CD4-positive, alpha-beta memory T cell (primary cell): ENCODE measurements at regions not wholly inside any gene's neighbourhood (a gene's known extent, or its start where the extent isn't known, plus 50 kb on each side); places are given as distances from the start of the nearest gene placed in this dataset.
"Not testable (repeated sequence)": the region's sequence is repeated elsewhere in the genome, so short reads cannot be mapped to it uniquely, and the experiment has no call there.

ENCODE experiments used
- CTCF ChIA-PET: fragments of 350-600 bp; sonication (Branson Sonifier 250); formaldehyde crosslinking; loops from one replicate; lab custom pipeline; 2021; ENCODE audit warnings: inconsistent platforms; ENCODE audit not compliant: partially characterized antibody; lab: Charles Lee
- POLR2A ChIA-PET: fragments of 350-600 bp; sonication (Branson Sonifier 250); formaldehyde crosslinking; loops from one replicate; lab custom pipeline; 2021; ENCODE audit not compliant: partially characterized antibody; lab: Charles Lee
- DNase-seq, 5 donors: peaks; one replicate each; pipeline versions ENCODE4 v3.0.0 to v3.0.0-alpha.2; 2020 to 2022; ENCODE audit warnings: mixed read lengths in 1 of 5
- H3K27ac ChIP-seq: one replicate; pipeline ENCODE4 v1.7.0; 2013; ENCODE audit warnings: low read depth, low read length
- H3K27me3 ChIP-seq: 2 replicates; pipeline ENCODE4 v1.7.0; 2013; ENCODE audit warnings: mild to moderate bottlenecking, low read length, moderate library complexity; ENCODE audit not compliant: insufficient read depth
- H3K36me3 ChIP-seq: 2 replicates; pipeline ENCODE4 v1.7.0; 2013; ENCODE audit warnings: mild to moderate bottlenecking, low read length, moderate library complexity; ENCODE audit not compliant: insufficient read depth
- H3K4me1 ChIP-seq: 2 replicates; pipeline ENCODE4 v1.7.0; 2013; ENCODE audit warnings: mild to moderate bottlenecking, low read length, moderate library complexity; ENCODE audit not compliant: insufficient read depth
- H3K4me3 ChIP-seq, 2 donors: one replicate each; pipeline ENCODE4 v1.7.0; 2013; ENCODE audit warnings: low read length in 2 of 2, mild to moderate bottlenecking in 1 of 2
- H3K9me3 ChIP-seq, 2 donors: one replicate each; pipeline ENCODE4 v1.7.0; 2013; ENCODE audit warnings: low read length in 2 of 2, control low read depth in 1 of 2; ENCODE audit not compliant: control insufficient read depth in 1 of 2
- H3K27ac Mint-ChIP-seq, 7 donors: one replicate each; pipeline ENCODE4 v1.8.0; 2020 to 2021; ENCODE audit warnings: mixed read lengths in 7 of 7, mild to moderate bottlenecking in 6 of 7, inconsistent platforms in 3 of 7, moderate library complexity in 3 of 7
- H3K27me3 Mint-ChIP-seq, 2 donors: one replicate each; pipeline ENCODE4 v1.8.0; 2020 to 2021; ENCODE audit warnings: mixed read lengths in 2 of 2
- H3K36me3 Mint-ChIP-seq, 2 donors: one replicate each; pipeline ENCODE4 v1.8.0; 2020 to 2021; ENCODE audit warnings: mixed read lengths in 2 of 2, inconsistent platforms in 1 of 2, mild to moderate bottlenecking in 1 of 2
- H3K4me1 Mint-ChIP-seq, 4 donors: one replicate each; pipeline ENCODE4 v1.8.0; 2020 to 2021; ENCODE audit warnings: mixed read lengths in 4 of 4, mild to moderate bottlenecking in 1 of 4
- H3K4me3 Mint-ChIP-seq, 8 donors: one replicate each; pipeline ENCODE4 v1.8.0; 2020 to 2021; ENCODE audit warnings: mixed read lengths in 8 of 8, mild to moderate bottlenecking in 7 of 8, moderate library complexity in 6 of 8, inconsistent platforms in 3 of 8
- H3K9me3 Mint-ChIP-seq, 8 donors: one replicate each; pipeline ENCODE4 v1.8.0; 2020 to 2021; ENCODE audit warnings: mixed read lengths in 8 of 8, mild to moderate bottlenecking in 5 of 8, inconsistent platforms in 3 of 8, moderate library complexity in 1 of 8
- intact Hi-C: fragments of 100-400 bp; cut with micrococcal nuclease; formaldehyde crosslinking; loops from one replicate; pipeline ENCODE4 v1.15.1; 2023

DNA sequence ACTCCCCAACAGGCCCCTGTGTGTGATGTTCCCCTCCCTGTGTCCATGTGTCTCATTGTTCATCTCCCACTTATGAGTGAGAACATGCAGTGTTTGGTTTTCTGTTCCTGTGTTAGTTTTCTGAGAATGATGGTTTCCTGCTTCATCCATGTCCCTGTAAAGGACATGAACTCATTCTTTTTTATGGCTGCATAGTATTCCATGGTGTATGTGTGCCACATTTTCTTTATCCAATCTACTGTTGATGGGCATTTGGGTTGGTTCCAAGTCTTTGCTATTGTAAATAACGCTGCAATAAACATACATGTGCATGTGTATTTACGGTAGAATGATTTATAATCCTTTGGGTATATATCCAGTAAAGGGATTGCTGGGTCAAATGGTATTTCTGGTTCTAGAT is 72.7 kb upstream of the GNG12 start:
- H3K4me1 ChIP-seq, H3K27ac Mint-ChIP-seq, H3K27me3 ChIP-seq, intact Hi-C loops, H3K4me3 Mint-ChIP-seq, CTCF ChIA-PET, H3K36me3 ChIP-seq, H3K4me3 ChIP-seq, H3K36me3 Mint-ChIP-seq, DNase-seq, POLR2A ChIA-PET, H3K27me3 Mint-ChIP-seq, H3K9me3 ChIP-seq, H3K27ac ChIP-seq, H3K4me1 Mint-ChIP-seq: not testable (repeated sequence)
- H3K9me3 Mint-ChIP-seq = peaks cover 0 to 20% (median 4%) of the 10 kb centered on the region in 8 donors

DNA sequence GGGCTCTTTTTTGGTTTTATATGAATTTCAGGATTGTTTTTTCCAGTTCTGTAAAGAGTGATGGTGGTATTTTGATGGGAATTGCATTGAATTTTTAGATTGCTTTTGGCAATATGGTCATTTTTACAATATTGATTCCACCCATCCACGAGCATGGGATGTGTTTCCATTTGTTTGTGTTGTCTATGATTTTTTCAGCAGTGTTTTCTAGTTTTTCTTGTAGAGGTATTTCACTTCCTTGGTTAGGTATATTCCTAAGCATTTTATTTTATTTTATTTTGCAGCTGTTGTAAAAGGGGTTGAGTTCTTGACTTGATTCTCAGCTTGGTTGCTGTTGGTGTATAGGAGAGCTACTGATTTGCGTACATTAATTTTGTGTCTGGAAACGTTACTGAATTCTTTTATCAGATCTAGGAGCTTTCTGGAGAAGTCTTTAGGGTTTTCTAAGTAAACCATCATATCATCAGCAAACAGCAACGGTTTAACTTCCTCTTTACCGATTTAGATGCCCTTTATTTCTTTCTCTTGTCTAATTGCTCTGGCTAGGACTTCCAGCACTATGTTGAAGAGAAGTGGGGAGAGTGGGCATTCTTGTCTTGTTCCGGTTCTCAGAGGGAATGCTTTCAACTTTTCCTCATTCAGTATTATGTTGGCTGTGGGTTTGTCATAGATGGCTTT is 69.4 kb upstream of the GNG12 start:
- peaks cover 0 to 11% (median 4%) of the 10 kb centered on the region in 8 donors for H3K9me3 Mint-ChIP-seq
- POLR2A ChIA-PET, CTCF ChIA-PET, H3K27me3 Mint-ChIP-seq, H3K9me3 ChIP-seq, DNase-seq, H3K4me1 ChIP-seq, H3K36me3 Mint-ChIP-seq, H3K27me3 ChIP-seq, H3K36me3 ChIP-seq, H3K27ac Mint-ChIP-seq, H3K4me3 Mint-ChIP-seq, H3K27ac ChIP-seq, H3K4me1 Mint-ChIP-seq, H3K4me3 ChIP-seq, intact Hi-C loops: not testable (repeated sequence)

DNA sequence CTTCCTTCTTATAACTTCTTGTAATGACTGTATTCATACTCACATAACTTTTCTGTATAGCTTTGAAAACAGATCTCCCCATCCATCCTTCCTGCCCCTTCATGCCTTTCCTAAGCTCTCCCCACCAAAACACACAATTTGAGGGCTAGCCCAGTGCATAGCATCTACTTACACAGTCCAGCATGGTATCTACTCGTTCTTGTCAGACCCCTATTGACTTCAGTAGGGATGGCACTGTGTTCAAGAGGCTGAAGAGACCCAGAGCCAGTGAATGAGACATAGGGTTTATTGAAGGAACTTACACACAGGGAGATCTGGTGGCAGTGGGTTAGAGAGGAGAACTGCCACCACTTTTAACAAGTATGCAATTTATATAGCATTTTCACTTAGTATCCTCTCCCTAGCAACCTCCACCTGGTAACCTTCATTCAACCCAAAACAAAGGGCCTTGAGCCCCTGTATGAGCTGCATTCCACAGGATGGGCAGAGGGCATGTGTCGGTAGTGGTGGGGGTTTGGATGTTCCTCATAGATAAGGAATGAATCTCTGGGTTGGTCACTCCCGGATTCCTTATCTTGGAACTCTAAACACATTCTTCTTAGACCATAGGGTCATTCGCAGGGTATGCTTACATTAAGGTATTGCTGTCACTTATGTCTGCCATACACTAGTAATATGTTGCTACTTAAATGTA is 64.9 kb upstream of the GNG12 start:
- intact Hi-C loops = no loop called here
- no peak overlapping the region for H3K4me3 Mint-ChIP-seq
- H3K27me3 Mint-ChIP-seq = peaks cover 1 to 9% of the 10 kb centered on the region in 2 donors
- H3K36me3 Mint-ChIP-seq = no peaks in the 10 kb centered on the region
- Histone ChIP-seq H3K9me3 (no peaks in the 10 kb centered on the region), H3K27ac (no peak overlapping the region), H3K4me1 (no peaks in the 10 kb centered on the region), H3K27me3 (no peaks in the 10 kb centered on the region), H3K36me3 (no peaks in the 10 kb centered on the region), H3K4me3 (no peak overlapping the region)
- ChIA-PET POLR2A (no interaction called here), CTCF (no interaction called here)
- no peak overlapping the region for H3K27ac Mint-ChIP-seq
- peaks cover 0 to 7% (median 3%) of the 10 kb centered on the region in 8 donors for H3K9me3 Mint-ChIP-seq
- DNase-seq = no peak
- H3K4me1 Mint-ChIP-seq = peaks cover 0 to 2% (median 0%) of the 10 kb centered on the region in 4 donors

DNA sequence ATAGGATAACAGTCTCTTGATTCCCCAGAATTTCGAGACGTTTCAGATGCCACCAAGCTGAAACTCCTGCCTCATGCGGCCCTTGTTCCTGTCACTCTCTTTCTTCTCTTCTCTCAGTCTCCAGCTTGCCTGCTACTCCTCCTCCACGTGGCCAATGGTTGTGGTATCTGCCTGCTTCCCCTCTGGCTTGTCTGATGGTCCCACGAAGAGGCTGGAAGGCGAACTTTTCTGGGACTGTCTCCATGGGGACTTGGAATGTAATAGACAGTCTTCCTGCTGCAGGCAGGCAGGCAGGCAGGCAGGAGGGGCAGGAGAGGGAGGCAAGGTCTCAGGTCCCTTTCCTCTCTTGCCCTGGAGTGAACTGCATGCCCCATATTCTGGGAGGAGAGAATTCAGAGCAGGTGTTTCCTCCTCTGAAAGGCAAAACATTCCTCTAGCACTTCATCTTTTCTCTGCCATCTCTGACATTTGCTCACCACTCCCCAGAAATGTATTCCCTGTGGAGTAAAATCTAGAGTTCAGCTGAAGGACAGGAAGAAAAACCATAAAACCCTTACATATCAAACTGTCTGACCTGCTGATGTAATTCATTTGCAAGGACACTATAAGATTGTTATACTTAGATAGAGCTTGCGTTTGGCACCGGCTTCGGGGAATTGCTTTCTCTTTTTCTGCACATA is 64.1 kb upstream of the GNG12 start:
- Mint-ChIP-seq H3K4me3 (no peak overlapping the region), H3K27me3 (peaks cover 1 to 9% of the 10 kb centered on the region in 2 donors), H3K9me3 (peaks cover 0 to 5% (median 2%) of the 10 kb centered on the region in 8 donors), H3K4me1 (peaks cover 0 to 2% (median 0%) of the 10 kb centered on the region in 4 donors), H3K27ac (no peak overlapping the region), H3K36me3 (no peaks in the 10 kb centered on the region)
- CTCF ChIA-PET = no interaction called here
- POLR2A ChIA-PET = no interaction called here
- intact Hi-C loops = no loop called here
- Histone ChIP-seq H3K9me3 (no peaks in the 10 kb centered on the region), H3K27ac (no peak overlapping the region), H3K4me1 (no peaks in the 10 kb centered on the region), H3K27me3 (no peaks in the 10 kb centered on the region), H3K36me3 (no peaks in the 10 kb centered on the region), H3K4me3 (no peak overlapping the region)
- no peak for DNase-seq

DNA sequence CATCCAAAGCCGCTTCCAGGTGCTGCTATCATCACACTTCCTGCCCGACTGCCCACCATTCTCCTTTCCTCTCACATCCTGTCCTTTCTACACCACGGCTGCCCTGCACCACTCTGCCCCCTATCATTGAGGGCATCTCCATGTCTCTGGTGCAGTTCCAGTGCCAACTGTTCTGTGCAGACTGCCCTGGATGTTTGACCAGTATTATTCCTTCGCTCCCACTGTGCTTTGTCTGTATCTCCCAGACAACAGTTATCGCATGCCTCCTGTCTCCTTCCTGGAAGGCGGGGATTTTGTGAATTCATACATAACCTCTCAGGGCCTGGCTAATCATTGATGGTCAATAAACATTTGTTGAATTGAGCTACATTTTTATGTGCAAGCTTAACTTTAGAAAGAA is 63.6 kb upstream of the GNG12 start:
- no peaks in the 10 kb centered on the region for H3K36me3 Mint-ChIP-seq
- no peak for DNase-seq
- H3K4me1 ChIP-seq = no peaks in the 10 kb centered on the region
- peaks cover 1 to 9% of the 10 kb centered on the region in 2 donors for H3K27me3 Mint-ChIP-seq
- intact Hi-C loops = no loop called here
- no peaks in the 10 kb centered on the region for H3K9me3 ChIP-seq
- no peaks in the 10 kb centered on the region for H3K36me3 ChIP-seq
- no peak overlapping the region for H3K4me3 ChIP-seq
- H3K4me3 Mint-ChIP-seq = no peak overlapping the region
- H3K27me3 ChIP-seq = no peaks in the 10 kb centered on the region
- ChIA-PET POLR2A (no interaction called here), CTCF (no interaction called here)
- H3K27ac Mint-ChIP-seq = no peak overlapping the region
- H3K4me1 Mint-ChIP-seq = peaks cover 0 to 2% (median 0%) of the 10 kb centered on the region in 4 donors
- H3K27ac ChIP-seq = no peak overlapping the region
- H3K9me3 Mint-ChIP-seq = peaks cover 0 to 5% (median 2%) of the 10 kb centered on the region in 8 donors

DNA sequence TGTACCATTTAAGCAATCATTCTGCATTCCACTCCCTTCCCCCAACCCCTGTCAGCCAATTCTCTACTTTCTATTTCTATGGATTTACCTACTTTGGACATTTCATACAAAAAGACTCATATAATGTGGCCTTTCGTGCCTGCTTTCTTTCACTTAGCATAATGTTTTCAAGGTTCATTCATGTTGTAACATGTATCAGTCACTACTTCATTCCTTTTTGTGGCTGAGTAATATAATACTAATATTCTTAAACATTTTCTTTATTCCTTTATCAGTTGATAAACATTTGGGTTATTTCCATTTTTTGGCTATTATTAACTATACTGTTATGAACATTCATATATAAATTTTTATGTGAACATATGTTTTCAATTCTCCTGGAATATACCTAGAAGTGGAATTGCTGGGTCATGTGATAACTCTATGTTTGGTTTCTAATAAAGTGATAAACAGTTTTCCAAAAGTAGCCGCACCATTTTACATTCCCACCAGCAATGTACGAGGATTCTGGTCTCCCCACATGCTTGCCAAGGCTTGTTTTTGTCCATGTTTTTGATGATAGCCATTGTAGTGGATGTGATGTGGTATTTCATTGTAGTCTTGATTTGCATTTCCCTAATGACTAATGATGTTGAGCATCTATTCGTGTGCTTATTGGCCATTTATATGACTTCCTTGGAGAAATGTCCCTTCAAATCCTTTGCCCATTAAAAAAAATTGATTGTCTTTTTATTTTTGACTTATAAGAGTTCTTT is 61.9 kb upstream of the GNG12 start:
- no peaks in the 10 kb centered on the region for H3K4me1 ChIP-seq
- no peak overlapping the region for H3K4me3 ChIP-seq
- H3K4me1 Mint-ChIP-seq = peaks cover 0 to 2% (median 0%) of the 10 kb centered on the region in 4 donors
- H3K9me3 Mint-ChIP-seq = peaks cover 0 to 5% (median 1%) of the 10 kb centered on the region in 8 donors
- no peak for DNase-seq
- H3K27ac Mint-ChIP-seq = no peak overlapping the region
- H3K27me3 ChIP-seq = no peaks in the 10 kb centered on the region
- no peaks in the 10 kb centered on the region for H3K36me3 ChIP-seq
- no peaks in the 10 kb centered on the region for H3K9me3 ChIP-seq
- no peak overlapping the region for H3K4me3 Mint-ChIP-seq
- peaks cover 6 to 13% of the 10 kb centered on the region in 2 donors for H3K27me3 Mint-ChIP-seq
- POLR2A ChIA-PET = no interaction called here
- CTCF ChIA-PET = no interaction called here
- no peaks in the 10 kb centered on the region for H3K36me3 Mint-ChIP-seq
- intact Hi-C loops = no loop called here
- no peak overlapping the region for H3K27ac ChIP-seq

DNA sequence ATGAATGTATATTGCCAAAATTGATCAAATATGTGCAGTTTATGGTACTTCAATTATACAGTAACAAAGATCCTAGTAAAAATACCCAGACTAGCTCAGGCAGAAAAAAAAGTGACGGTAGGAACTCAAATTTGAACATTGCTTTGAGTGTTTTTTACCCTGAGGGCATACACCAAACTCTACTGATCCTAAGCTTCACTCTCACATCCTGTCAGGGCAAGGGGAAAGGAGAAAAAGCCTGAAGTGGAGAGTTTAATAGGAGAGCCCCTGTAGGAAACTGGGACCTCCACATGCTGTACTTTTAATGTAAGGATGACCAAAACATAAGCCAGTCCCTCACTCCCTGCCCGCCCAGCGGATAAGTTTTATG is 59.8 kb upstream of the GNG12 start:
- intact Hi-C loops = no loop called here
- peaks cover 0 to 5% (median 0%) of the 10 kb centered on the region in 8 donors for H3K9me3 Mint-ChIP-seq
- no peak for DNase-seq
- H3K4me1 ChIP-seq = no peaks in the 10 kb centered on the region
- no peak overlapping the region for H3K4me3 Mint-ChIP-seq
- no peaks in the 10 kb centered on the region for H3K9me3 ChIP-seq
- H3K36me3 Mint-ChIP-seq = no peaks in the 10 kb centered on the region
- H3K27me3 ChIP-seq = no peaks in the 10 kb centered on the region
- no peak overlapping the region for H3K27ac ChIP-seq
- POLR2A ChIA-PET = no interaction called here
- peaks cover 8 to 15% of the 10 kb centered on the region in 2 donors for H3K27me3 Mint-ChIP-seq
- H3K4me1 Mint-ChIP-seq = peaks cover 0 to 2% (median 0%) of the 10 kb centered on the region in 4 donors
- no peak overlapping the region for H3K4me3 ChIP-seq
- CTCF ChIA-PET = no interaction called here
- H3K36me3 ChIP-seq = no peaks in the 10 kb centered on the region
- H3K27ac Mint-ChIP-seq = no peak overlapping the region
